A549 (cell line): ENCODE measurements at regions not wholly inside any gene's neighbourhood (a gene's known extent, or its start where the extent isn't known, plus 50 kb on each side); places are given as distances from the start of the nearest gene placed in this dataset.

Source experiments
- ELK1 ChIP-seq: fragments of 150-350 bp; IDR thresholded peaks from 2 replicates; pipeline ENCODE4 v1.6.1; 2014; ENCODE audit warnings: low read depth, mild to moderate bottlenecking, low read length
- EP300 ChIP-seq, 2 experiments: fragments of >200 bp; sonication (Bioruptor Twin); formaldehyde crosslinking; IDR thresholded peaks; 2 replicates in 1 of 2; 3 replicates in 1 of 2; pipeline ENCODE4 v1.6.1; 2016 to 2017
- JUN ChIP-seq, 2 experiments: fragments of >200 bp; sonication (Bioruptor Twin); formaldehyde crosslinking; IDR thresholded peaks; 2 replicates in 1 of 2; 3 replicates in 1 of 2; pipeline ENCODE4 v1.6.1; 2016 to 2017
- MAX ChIP-seq: IDR thresholded peaks from 2 replicates; pipeline ENCODE4 v1.6.1; 2012
- MAZ ChIP-seq: fragments of 150-350 bp; IDR thresholded peaks from 2 replicates; pipeline ENCODE4 v1.6.1; 2014; ENCODE audit warnings: antibody characterized with exemption, low read depth, low read length, borderline replicate concordance
- POLR2A ChIP-seq: IDR thresholded peaks from 2 replicates; pipeline ENCODE4 v1.6.1; 2012; ENCODE audit warnings: mild to moderate bottlenecking, low read length
- RAD21 ChIP-seq, 2 experiments: fragments of >200 bp in 1 of 2; sonication (Bioruptor Twin) in 1 of 2; formaldehyde crosslinking in 1 of 2; IDR thresholded peaks in 1 of 2; conservative IDR thresholded peaks in 1 of 2; 2 replicates in 1 of 2; 3 replicates in 1 of 2; pipeline ENCODE4 v1.6.1; 2012 to 2018; ENCODE audit warnings: inconsistent platforms in 1 of 2
- TP53 ChIP-seq: fragments of 250-450 bp; sonication (Bioruptor Pico); IDR thresholded peaks from 2 replicates; pipeline ENCODE4 v1.5.0; 2021; ENCODE audit warnings: mild to moderate bottlenecking, moderate library complexity
- TF ChIP-seq, protein P1 (sequence below): fragments of 450-650 bp; IDR thresholded peaks from 2 replicates; pipeline ENCODE4 v1.6.1; 2014; ENCODE audit warnings: antibody characterized with exemption
- TF ChIP-seq, protein P2 (sequence below): fragments of >200 bp; sonication (Bioruptor Twin); formaldehyde crosslinking; IDR thresholded peaks from 3 replicates; pipeline ENCODE4 v1.5.1; 2016

- TF ChIP-seq POLR2A (no peak), EP300 (IDR thresholded peaks at IDR 0.05) (no peak), MAZ (no peak), TP53 (CRISPR knock-in tag) (no peak), JUN (IDR thresholded peaks at IDR 0.05) (no peak), RAD21 (conservative IDR thresholded peaks at IDR 0.05 in 1 of 2, IDR thresholded peaks at IDR 0.05 in 1 of 2) (no peak), MAX (no peak), ELK1 (no peak)
- TF ChIP-seq, protein P1, sequence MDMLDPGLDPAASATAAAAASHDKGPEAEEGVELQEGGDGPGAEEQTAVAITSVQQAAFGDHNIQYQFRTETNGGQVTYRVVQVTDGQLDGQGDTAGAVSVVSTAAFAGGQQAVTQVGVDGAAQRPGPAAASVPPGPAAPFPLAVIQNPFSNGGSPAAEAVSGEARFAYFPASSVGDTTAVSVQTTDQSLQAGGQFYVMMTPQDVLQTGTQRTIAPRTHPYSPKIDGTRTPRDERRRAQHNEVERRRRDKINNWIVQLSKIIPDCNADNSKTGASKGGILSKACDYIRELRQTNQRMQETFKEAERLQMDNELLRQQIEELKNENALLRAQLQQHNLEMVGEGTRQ, result no peak
- TF ChIP-seq, protein P2, sequence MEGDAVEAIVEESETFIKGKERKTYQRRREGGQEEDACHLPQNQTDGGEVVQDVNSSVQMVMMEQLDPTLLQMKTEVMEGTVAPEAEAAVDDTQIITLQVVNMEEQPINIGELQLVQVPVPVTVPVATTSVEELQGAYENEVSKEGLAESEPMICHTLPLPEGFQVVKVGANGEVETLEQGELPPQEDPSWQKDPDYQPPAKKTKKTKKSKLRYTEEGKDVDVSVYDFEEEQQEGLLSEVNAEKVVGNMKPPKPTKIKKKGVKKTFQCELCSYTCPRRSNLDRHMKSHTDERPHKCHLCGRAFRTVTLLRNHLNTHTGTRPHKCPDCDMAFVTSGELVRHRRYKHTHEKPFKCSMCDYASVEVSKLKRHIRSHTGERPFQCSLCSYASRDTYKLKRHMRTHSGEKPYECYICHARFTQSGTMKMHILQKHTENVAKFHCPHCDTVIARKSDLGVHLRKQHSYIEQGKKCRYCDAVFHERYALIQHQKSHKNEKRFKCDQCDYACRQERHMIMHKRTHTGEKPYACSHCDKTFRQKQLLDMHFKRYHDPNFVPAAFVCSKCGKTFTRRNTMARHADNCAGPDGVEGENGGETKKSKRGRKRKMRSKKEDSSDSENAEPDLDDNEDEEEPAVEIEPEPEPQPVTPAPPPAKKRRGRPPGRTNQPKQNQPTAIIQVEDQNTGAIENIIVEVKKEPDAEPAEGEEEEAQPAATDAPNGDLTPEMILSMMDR, result no peak
These were observed 1158.5 kb downstream of the CDH18 start for GRCh38 chr5:18829539-18829938.
